ENCODE measurements at regions not wholly inside any gene's neighbourhood (a gene's known extent, or its start where the extent isn't known, plus 50 kb on each side); places are given as distances from the start of the nearest gene placed in this dataset.
A peak's percentile ranks its signal among the peaks of the same experiment; 100 is the strongest.

GRCh38 chr6:144361016-144361415 is 75.9 kb downstream of the UTRN start:
- TF ChIP-seq USF1 (IDR thresholded peaks at IDR 0.05) (no peak), EP300 (IDR thresholded peaks at IDR 0.05; ENCODE audit: borderline replicate concordance) (no peak), MAX (IDR thresholded peaks at IDR 0.05) (no peak), YY1 (IDR thresholded peaks at IDR 0.05; ENCODE audit: low read depth) (no peak), REST (IDR thresholded peaks at IDR 0.05; ENCODE audit: low read depth) (no peak), TEAD4 (IDR thresholded peaks at IDR 0.05) (no peak), TAF1 (IDR thresholded peaks at IDR 0.05; ENCODE audit: low read depth) (no peak), RAD21 (IDR thresholded peaks at IDR 0.05; ENCODE audit: low read depth) (no peak), CEBPB (IDR thresholded peaks at IDR 0.05) (no peak), FOXM1 (IDR thresholded peaks at IDR 0.05; ENCODE audit: borderline replicate concordance, low read depth) (no peak), NFIC (IDR thresholded peaks at IDR 0.05) (no peak), EGR1 (IDR thresholded peaks at IDR 0.05) (no peak), ZBTB7A (IDR thresholded peaks at IDR 0.05; ENCODE audit: low read depth) (no peak)

- TF ChIP-seq YY1 (IDR thresholded peaks at IDR 0.05; ENCODE audit: low read depth) (no peak), NFIC (IDR thresholded peaks at IDR 0.05) (peak; percentile 14; the same call in 1 of the 2 replicates), REST (IDR thresholded peaks at IDR 0.05; ENCODE audit: low read depth) (0 out of 2 replicates have a peak, but pooled peaks have one; percentile 23), MAX (IDR thresholded peaks at IDR 0.05) (no peak; the same call in 1 of the 2 replicates), TAF1 (IDR thresholded peaks at IDR 0.05; ENCODE audit: low read depth) (no peak), RAD21 (IDR thresholded peaks at IDR 0.05; ENCODE audit: low read depth) (0 out of 2 replicates have a peak, but pooled peaks have one; percentile 2), CREB1 (IDR thresholded peaks at IDR 0.05; ENCODE audit: low read depth) (no peak), TEAD4 (IDR thresholded peaks at IDR 0.05) (peak; percentile 51; the same call in 1 of the 2 replicates), ZBTB7A (IDR thresholded peaks at IDR 0.05; ENCODE audit: low read depth) (no peak), EGR1 (IDR thresholded peaks at IDR 0.05) (no peak), FOXM1 (IDR thresholded peaks at IDR 0.05; ENCODE audit: borderline replicate concordance, low read depth) (no peak), TCF12 (IDR thresholded peaks at IDR 0.05; ENCODE audit: low read depth) (peak; percentile 61), CEBPB (IDR thresholded peaks at IDR 0.05) (no peak), EP300 (IDR thresholded peaks at IDR 0.05; ENCODE audit: borderline replicate concordance) (no peak)
These were observed 77.2 kb downstream of the UTRN start for GRCh38 chr6:144362042-144363018.

GRCh38 chr6:144364208-144364720 is 79.1 kb downstream of the UTRN start:
- no peak for TF ChIP-seq YY1 (IDR thresholded peaks at IDR 0.05; ENCODE audit: low read depth)
- no peak for TF ChIP-seq CREB1 (IDR thresholded peaks at IDR 0.05; ENCODE audit: low read depth)
- no peak for TF ChIP-seq CEBPB (IDR thresholded peaks at IDR 0.05)
- no peak for TF ChIP-seq RAD21 (IDR thresholded peaks at IDR 0.05; ENCODE audit: low read depth)

GRCh38 chr6:144364782-144365181 is 79.6 kb downstream of the UTRN start:
- no peak for TF ChIP-seq TEAD4 (IDR thresholded peaks at IDR 0.05)
- no peak for TF ChIP-seq USF1 (IDR thresholded peaks at IDR 0.05)
- TF ChIP-seq EGR1 (IDR thresholded peaks at IDR 0.05), result no peak

GRCh38 chr6:144365271-144365670 is 80.1 kb downstream of the UTRN start:
- TF ChIP-seq CREB1 (IDR thresholded peaks at IDR 0.05; ENCODE audit: low read depth) (no peak), NFIC (IDR thresholded peaks at IDR 0.05) (no peak), REST (IDR thresholded peaks at IDR 0.05; ENCODE audit: low read depth) (no peak), TEAD4 (IDR thresholded peaks at IDR 0.05) (no peak), USF1 (IDR thresholded peaks at IDR 0.05) (no peak), EP300 (IDR thresholded peaks at IDR 0.05; ENCODE audit: borderline replicate concordance) (no peak), TCF12 (IDR thresholded peaks at IDR 0.05; ENCODE audit: low read depth) (no peak), EGR1 (IDR thresholded peaks at IDR 0.05) (no peak), ZBTB7A (IDR thresholded peaks at IDR 0.05; ENCODE audit: low read depth) (no peak), MAX (IDR thresholded peaks at IDR 0.05) (no peak)
